Activated CD4-positive, alpha-beta memory T cell treated with anti-CD3 and anti-CD28 coated beads, Interleukin-2, amount 10 ng/mL, durations not matched to agents 7 days and 5 days (primary cell): ENCODE measurements at regions not wholly inside any gene's neighbourhood (a gene's known extent, or its start where the extent isn't known, plus 50 kb on each side); places are given as distances from the start of the nearest gene placed in this dataset.
"Not testable (repeated sequence)": the region's sequence is repeated elsewhere in the genome, so short reads cannot be mapped to it uniquely, and the experiment has no call there.

Experiments
- CTCF ChIA-PET: fragments of 350-600 bp; sonication (Branson Sonifier 250); formaldehyde crosslinking; loops from one replicate; lab custom pipeline; 2021; ENCODE audit warnings: antibody characterized with exemption, inconsistent platforms; lab: Charles Lee
- POLR2A ChIA-PET: fragments of 350-600 bp; sonication (Branson Sonifier 250); formaldehyde crosslinking; loops from one replicate; lab custom pipeline; 2021; ENCODE audit warnings: antibody characterized with exemption; lab: Charles Lee
- DNase-seq: peaks from one replicate; pipeline ENCODE4 v3.0.0-alpha.2; 2020
- H3K27ac Mint-ChIP-seq: one replicate; pipeline ENCODE4 v1.8.0; 2021; ENCODE audit warnings: mild to moderate bottlenecking, mixed read lengths
- H3K27me3 Mint-ChIP-seq: one replicate; pipeline ENCODE4 v1.8.0; 2021; ENCODE audit warnings: mixed read lengths
- H3K36me3 Mint-ChIP-seq: one replicate; pipeline ENCODE4 v1.8.0; 2021; ENCODE audit warnings: low read depth, mixed read lengths
- H3K4me1 Mint-ChIP-seq: one replicate; pipeline ENCODE4 v1.8.0; 2021; ENCODE audit warnings: mixed read lengths
- H3K4me3 Mint-ChIP-seq: one replicate; pipeline ENCODE4 v1.8.0; 2021; ENCODE audit warnings: mild to moderate bottlenecking, mixed read lengths
- H3K9me3 Mint-ChIP-seq: one replicate; pipeline ENCODE4 v1.8.0; 2021; ENCODE audit warnings: mixed read lengths

- Mint-ChIP-seq H3K9me3 (no peaks in the 10 kb centered on the region), H3K27me3 (no peaks in the 10 kb centered on the region), H3K36me3 (no peaks in the 10 kb centered on the region), H3K4me1 (no peaks in the 10 kb centered on the region), H3K4me3 (no peak overlapping the region), H3K27ac (no peak overlapping the region)
- DNase-seq, result no peak
- ChIA-PET CTCF (no interaction called here), POLR2A (no interaction called here)
These were observed 143.6 kb upstream of the DST start for GRCh38 chr6:56786256-56786655.

- POLR2A ChIA-PET, H3K27ac Mint-ChIP-seq, CTCF ChIA-PET, H3K27me3 Mint-ChIP-seq, H3K36me3 Mint-ChIP-seq, H3K9me3 Mint-ChIP-seq, DNase-seq, H3K4me3 Mint-ChIP-seq, H3K4me1 Mint-ChIP-seq: not testable (repeated sequence)
These were observed 142.8 kb upstream of the DST start for GRCh38 chr6:56785536-56785935.

GRCh38 chr6:56780109-56780508 is 137.4 kb upstream of the DST start:
- DNase-seq, H3K4me1 Mint-ChIP-seq: not testable (repeated sequence)

GRCh38 chr6:56778503-56778902 is 135.8 kb upstream of the DST start:
- H3K4me1 Mint-ChIP-seq, CTCF ChIA-PET, H3K27ac Mint-ChIP-seq, H3K36me3 Mint-ChIP-seq, POLR2A ChIA-PET, H3K9me3 Mint-ChIP-seq, H3K27me3 Mint-ChIP-seq, DNase-seq, H3K4me3 Mint-ChIP-seq: not testable (repeated sequence)

More at GRCh38 chr6:56780109-56780508, 137.4 kb upstream of the DST start:
- H3K4me3 Mint-ChIP-seq, H3K27me3 Mint-ChIP-seq, H3K9me3 Mint-ChIP-seq, CTCF ChIA-PET, H3K27ac Mint-ChIP-seq, POLR2A ChIA-PET, H3K36me3 Mint-ChIP-seq: not testable (repeated sequence)

- CTCF ChIA-PET, result no interaction called here
- Mint-ChIP-seq H3K4me3 (no peak overlapping the region), H3K36me3 (no peaks in the 10 kb centered on the region), H3K27me3 (no peaks in the 10 kb centered on the region), H3K27ac (no peak overlapping the region), H3K4me1 (no peaks in the 10 kb centered on the region), H3K9me3 (peaks cover 3% of the 10 kb centered on the region)
- POLR2A ChIA-PET, result no interaction called here
- DNase-seq, result no peak
These were observed 132.9 kb upstream of the DST start for GRCh38 chr6:56775498-56776166.

GRCh38 chr6:56772737-56773184 is 130.1 kb upstream of the DST start:
- H3K9me3 Mint-ChIP-seq, result peaks cover 3% of the 10 kb centered on the region
- H3K4me3 Mint-ChIP-seq, result no peak overlapping the region
- H3K27ac Mint-ChIP-seq, result no peak overlapping the region
- no peak for DNase-seq
- H3K27me3 Mint-ChIP-seq, result no peaks in the 10 kb centered on the region
- H3K4me1 Mint-ChIP-seq, result no peaks in the 10 kb centered on the region
- H3K36me3 Mint-ChIP-seq, result no peaks in the 10 kb centered on the region
- CTCF ChIA-PET, result no interaction called here
- POLR2A ChIA-PET, result no interaction called here

GRCh38 chr6:56771929-56772607 is 129.4 kb upstream of the DST start:
- CTCF ChIA-PET, result no interaction called here

GRCh38 chr6:56771189-56771588 is 128.5 kb upstream of the DST start:
- peaks cover 3% of the 10 kb centered on the region for H3K9me3 Mint-ChIP-seq
- no peaks in the 10 kb centered on the region for H3K4me1 Mint-ChIP-seq
- H3K27me3 Mint-ChIP-seq, result no peaks in the 10 kb centered on the region
- no peak overlapping the region for H3K4me3 Mint-ChIP-seq
- no peak for DNase-seq
- no peak overlapping the region for H3K27ac Mint-ChIP-seq
- POLR2A ChIA-PET, result no interaction called here
- no peaks in the 10 kb centered on the region for H3K36me3 Mint-ChIP-seq
- CTCF ChIA-PET, result no interaction called here

More at GRCh38 chr6:56771929-56772607, 129.4 kb upstream of the DST start:
- DNase-seq, result no peak
- no peak overlapping the region for H3K27ac Mint-ChIP-seq
- H3K4me3 Mint-ChIP-seq, result no peak overlapping the region
- H3K36me3 Mint-ChIP-seq, result no peaks in the 10 kb centered on the region
- H3K27me3 Mint-ChIP-seq, result no peaks in the 10 kb centered on the region
- no peaks in the 10 kb centered on the region for H3K4me1 Mint-ChIP-seq
- POLR2A ChIA-PET, result no interaction called here
- H3K9me3 Mint-ChIP-seq, result peaks cover 3% of the 10 kb centered on the region

GRCh38 chr6:56770011-56770520 is 127.4 kb upstream of the DST start:
- H3K4me3 Mint-ChIP-seq, result no peak overlapping the region
- peaks cover 3% of the 10 kb centered on the region for H3K9me3 Mint-ChIP-seq
- no peak overlapping the region for H3K27ac Mint-ChIP-seq
- CTCF ChIA-PET, result no interaction called here
- no peaks in the 10 kb centered on the region for H3K36me3 Mint-ChIP-seq
- H3K27me3 Mint-ChIP-seq, result no peaks in the 10 kb centered on the region
- DNase-seq, result no peak
- H3K4me1 Mint-ChIP-seq, result no peaks in the 10 kb centered on the region
- POLR2A ChIA-PET, result no interaction called here

GRCh38 chr6:56767892-56768531 is 125.3 kb upstream of the DST start:
- no peaks in the 10 kb centered on the region for H3K27me3 Mint-ChIP-seq
- ChIA-PET POLR2A (no interaction called here), CTCF (no interaction called here)
- no peak overlapping the region for H3K27ac Mint-ChIP-seq
- no peak overlapping the region for H3K4me3 Mint-ChIP-seq
- H3K36me3 Mint-ChIP-seq, result no peaks in the 10 kb centered on the region
- H3K9me3 Mint-ChIP-seq, result no peaks in the 10 kb centered on the region
- no peak for DNase-seq
- no peaks in the 10 kb centered on the region for H3K4me1 Mint-ChIP-seq

- no peaks in the 10 kb centered on the region for H3K9me3 Mint-ChIP-seq
- no peaks in the 10 kb centered on the region for H3K4me1 Mint-ChIP-seq
- H3K27ac Mint-ChIP-seq, result no peak overlapping the region
- H3K27me3 Mint-ChIP-seq, result no peaks in the 10 kb centered on the region
- no peak overlapping the region for H3K4me3 Mint-ChIP-seq
- CTCF ChIA-PET, result no interaction called here
- no peak for DNase-seq
- POLR2A ChIA-PET, result no interaction called here
- no peaks in the 10 kb centered on the region for H3K36me3 Mint-ChIP-seq
These were observed 124.7 kb upstream of the DST start for GRCh38 chr6:56767435-56767834.

GRCh38 chr6:56766806-56767178 is 124.1 kb upstream of the DST start:
- no peaks in the 10 kb centered on the region for H3K27me3 Mint-ChIP-seq
- no peak overlapping the region for H3K27ac Mint-ChIP-seq
- H3K9me3 Mint-ChIP-seq, result no peaks in the 10 kb centered on the region
- no peaks in the 10 kb centered on the region for H3K36me3 Mint-ChIP-seq
- H3K4me1 Mint-ChIP-seq, result no peaks in the 10 kb centered on the region
- ChIA-PET CTCF (no interaction called here), POLR2A (no interaction called here)
- H3K4me3 Mint-ChIP-seq, result no peak overlapping the region
- DNase-seq, result no peak

- no peaks in the 10 kb centered on the region for H3K27me3 Mint-ChIP-seq
- no peak for DNase-seq
- ChIA-PET CTCF (no interaction called here), POLR2A (no interaction called here)
- no peaks in the 10 kb centered on the region for H3K36me3 Mint-ChIP-seq
- no peaks in the 10 kb centered on the region for H3K9me3 Mint-ChIP-seq
- no peaks in the 10 kb centered on the region for H3K4me1 Mint-ChIP-seq
- H3K27ac Mint-ChIP-seq, result no peak overlapping the region
- no peak overlapping the region for H3K4me3 Mint-ChIP-seq
These were observed 123.6 kb upstream of the DST start for GRCh38 chr6:56766139-56766805.
